Glomerular visceral epithelial cell (primary cell): ENCODE measurements at regions not wholly inside any gene's neighbourhood (a gene's known extent, or its start where the extent isn't known, plus 50 kb on each side); places are given as distances from the start of the nearest gene placed in this dataset.

ENCODE experiments used
- DNase-seq: peaks from one replicate; pipeline ENCODE4 v3.0.0-alpha.2; 2016; ENCODE audit errors: extremely low spot score

DNA sequence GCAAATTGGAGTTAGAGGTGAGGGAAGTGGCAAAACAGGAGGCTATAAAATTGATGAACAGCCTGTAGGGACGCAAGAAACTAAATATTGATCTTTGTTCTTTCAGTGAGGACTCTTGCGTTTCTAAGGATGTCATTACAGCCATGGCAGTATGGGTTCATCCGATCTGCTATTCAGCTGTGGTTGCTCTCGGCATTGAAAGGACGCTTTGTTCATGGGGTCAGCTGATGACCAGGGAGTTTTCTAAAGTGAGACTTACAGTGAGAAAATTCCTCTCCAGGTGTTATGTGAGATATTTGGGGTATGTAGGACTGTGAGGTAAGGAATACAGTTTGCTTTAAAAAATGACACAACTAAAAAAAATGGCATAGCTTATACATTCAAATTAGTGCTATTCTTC lies 52.7 kb upstream of the PELI1 start:
- DNase-seq, result no peak

GRCh38 chr2:64201151-64201550 lies 56.9 kb upstream of the PELI1 start:
- DNase-seq, result no peak

DNA sequence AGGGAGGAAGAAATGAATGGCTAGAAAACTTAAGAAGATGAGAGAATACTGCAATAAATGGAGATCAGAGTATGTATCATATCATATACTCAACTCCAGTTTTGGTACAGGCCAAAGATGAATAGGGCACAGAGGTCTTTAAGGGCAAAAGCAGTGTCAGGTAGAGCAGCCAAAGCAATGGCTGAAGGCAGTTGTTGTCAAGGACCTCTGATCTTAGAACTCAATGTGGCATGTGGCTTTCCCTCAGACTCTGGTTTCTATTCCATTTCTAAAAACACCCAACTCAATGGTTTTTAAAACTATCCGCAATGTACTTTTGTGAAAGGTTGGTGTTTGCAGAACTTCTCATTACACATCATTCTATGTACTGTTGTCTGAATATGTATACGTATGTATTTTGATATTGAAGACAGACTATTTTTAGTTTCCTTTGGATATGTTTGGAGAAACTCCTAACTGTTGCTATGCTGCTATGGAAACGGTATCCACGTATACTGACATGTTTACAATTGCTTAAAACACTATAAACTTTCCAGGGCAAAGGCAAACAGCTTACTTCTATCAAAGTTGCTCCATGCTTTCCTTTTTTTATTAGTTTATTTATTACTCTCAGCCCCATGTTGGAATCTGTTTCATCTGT lies 58.1 kb upstream of the PELI1 start:
- DNase-seq, result no peak

DNA sequence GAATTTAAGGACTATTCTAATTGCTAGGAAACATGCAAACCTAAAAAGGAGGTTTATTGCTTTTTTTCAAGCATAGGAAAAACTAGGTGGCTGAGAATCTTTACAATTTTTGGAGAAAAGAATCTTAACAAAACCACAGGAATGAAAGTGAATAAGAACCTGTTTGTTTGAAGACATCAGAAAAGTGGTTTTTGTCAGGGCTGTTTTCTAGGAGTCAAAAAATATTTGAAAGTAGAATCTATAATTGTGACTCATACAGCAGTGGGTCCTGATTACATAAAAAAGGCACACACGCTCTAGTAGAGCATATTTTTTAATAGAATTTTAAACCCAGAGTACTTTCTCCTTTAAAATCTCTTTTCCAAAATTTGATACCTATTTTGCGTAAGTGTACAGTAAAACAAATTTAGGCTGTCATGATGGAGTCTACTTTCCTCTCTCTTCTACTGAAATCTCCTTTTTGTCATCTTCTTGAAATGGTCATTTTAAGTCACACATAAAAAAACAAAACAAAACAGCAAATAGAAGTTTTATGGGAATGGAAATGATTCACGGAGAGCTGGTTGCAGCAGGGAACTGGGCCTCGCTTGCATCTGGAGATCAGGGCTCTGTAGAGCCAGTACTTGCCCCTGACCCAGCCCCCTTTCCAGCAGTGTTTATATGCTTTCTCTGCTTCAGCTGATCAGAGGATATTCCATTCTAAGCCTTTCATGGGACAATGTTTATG lies 59.1 kb upstream of the PELI1 start:
- DNase-seq, result peak; percentile 19

DNA sequence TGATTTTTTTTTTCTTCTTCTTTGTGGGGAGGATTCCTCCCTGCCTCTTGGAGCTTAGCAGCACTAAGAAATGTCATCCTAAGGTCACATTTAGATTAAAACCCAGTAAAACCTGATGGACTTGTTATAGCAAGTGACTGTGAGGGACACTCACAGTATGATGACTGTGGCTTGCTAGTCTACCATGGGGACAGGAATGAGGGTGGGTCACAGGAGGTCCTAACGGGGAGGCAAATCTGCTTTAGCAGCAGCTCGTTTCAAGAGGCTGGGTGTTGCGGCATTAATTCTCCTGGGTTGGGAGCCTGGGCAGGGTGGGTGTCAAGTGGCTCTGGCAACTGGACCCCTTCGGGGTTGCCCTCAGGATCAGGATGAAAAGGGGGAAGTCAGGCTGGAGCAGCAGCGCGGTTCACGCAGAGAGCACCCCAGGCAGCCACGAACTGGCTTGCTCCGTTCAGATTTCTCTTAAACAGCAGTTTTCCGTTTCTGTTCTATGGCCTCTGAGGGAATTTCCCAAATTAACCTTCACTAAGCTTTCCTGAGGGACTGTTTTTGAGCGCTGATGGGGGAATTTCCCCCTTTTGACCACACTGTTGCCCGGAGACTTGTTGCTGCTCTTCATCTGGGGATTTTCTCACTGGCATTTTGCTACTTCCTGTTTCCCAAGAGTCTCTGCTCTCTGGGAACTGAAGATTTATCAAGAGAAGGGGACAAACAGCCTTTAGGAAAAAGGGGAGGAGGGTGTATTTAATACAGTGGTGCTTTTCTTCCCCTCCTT lies 59.8 kb upstream of the PELI1 start:
- DNase-seq, result peak; percentile 73

- peak; percentile 20 for DNase-seq
Observed at GRCh38 chr2:64204703-64205102, 60.5 kb upstream of the PELI1 start.

DNA sequence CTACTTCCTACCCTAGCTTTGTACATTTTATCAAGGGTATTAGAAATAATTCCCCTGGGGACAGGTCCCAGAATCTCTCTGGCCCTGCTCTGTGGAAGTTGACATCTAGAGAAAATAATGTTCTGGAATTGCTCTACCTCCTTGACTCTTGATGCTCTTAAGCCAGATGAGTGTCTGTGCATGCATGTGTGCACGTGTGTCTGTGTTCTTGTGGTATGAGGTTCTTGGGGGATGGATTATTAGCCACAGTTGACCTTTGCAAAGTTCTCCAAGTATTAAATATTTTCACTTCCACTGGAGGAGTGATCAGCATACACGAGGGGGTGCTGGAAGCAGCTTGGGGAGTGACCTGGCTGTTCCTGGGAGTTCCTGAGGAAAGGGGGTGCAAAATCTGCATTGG lies 61.2 kb upstream of the PELI1 start:
- DNase-seq, result no peak

DNA sequence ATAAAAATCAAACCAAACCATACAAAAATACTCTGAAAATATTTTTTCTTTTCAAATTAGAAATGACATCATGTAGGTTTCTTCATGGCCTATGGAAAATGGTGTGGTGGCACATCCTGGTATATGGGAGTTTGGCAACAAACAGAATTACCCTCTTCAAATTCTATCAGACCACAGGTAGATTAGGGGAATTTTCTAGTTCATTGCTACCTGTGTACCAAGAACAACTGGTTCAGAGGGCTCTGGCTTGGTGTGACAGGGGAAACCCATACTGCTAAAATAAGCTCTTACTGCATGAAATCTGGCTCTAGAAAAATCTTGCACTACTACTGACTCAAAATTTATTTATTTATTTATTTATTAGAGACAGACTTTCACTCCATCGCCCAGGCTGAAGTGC lies 63.4 kb upstream of the PELI1 start:
- DNase-seq, result no peak

- no peak for DNase-seq
Observed at GRCh38 chr2:64210816-64211215, 66.6 kb upstream of the PELI1 start.

DNA sequence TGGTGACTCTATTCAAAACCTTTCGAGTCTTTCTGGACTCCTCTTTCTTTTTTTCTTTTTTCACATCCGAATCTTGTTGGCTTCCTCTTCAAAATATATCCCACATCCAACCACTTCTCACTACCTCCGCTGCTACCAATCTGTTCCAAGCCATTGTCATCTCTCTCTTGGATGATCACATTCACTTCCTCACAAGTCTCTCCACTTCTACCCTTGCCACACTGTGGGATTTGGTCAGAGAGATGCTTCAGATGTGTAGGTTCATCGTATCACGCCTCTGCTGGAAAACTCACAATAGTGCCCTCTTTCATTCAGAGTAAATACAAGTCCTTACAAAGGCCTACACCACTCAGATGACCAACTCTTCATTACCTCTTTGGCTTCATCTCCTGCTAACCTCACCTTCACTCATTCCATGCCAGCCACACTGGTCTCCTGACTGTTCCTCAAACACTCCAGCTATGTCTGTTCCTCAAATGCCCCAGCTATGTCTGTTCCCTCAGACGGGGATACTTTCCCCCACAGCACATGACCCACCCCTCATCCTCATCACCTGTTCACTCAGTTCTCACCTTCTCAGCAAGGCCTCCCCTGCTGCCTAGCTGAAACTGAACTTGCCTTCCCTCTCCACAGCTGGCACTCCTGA lies 67.2 kb upstream of the PELI1 start:
- no peak for DNase-seq

GRCh38 chr2:64212346-64212745 lies 68.1 kb upstream of the PELI1 start:
- DNase-seq, result peak; percentile 76

GRCh38 chr2:64212801-64213321 lies 68.6 kb upstream of the PELI1 start:
- peak; percentile 74 for DNase-seq

DNA sequence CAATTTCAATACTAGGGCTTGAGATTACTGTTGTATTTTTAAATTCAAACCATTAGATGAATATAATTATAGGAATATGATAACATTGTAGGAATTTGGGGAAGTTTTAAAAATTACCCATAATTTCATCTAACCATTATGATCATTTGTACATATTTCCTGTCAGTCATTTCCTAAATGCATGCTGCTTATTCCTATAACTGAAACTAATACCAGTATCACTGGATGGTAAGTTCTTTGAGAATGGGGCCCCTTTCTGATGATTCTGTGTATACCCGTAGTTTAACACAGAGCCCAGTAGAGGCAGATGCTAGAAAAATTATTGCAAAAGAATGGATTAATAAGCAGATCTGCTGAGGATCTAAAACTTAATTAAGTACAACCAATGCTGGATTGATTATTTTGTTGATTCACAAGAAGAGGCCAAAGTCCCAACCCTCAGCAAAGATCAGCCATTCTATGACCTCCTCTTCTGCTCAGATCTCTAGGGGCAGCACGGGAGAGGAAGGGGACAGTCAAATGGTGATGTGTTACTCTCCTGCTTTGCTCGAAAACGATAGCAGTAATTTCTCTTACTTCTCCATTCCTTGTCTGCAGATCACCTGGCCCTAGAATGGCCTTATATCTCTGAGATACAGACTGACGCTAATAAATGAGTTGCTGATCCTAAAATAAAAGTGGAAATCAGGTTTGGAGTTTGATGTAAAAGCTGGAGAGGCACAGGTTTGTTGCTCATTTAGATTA lies 69.5 kb upstream of the PELI1 start:
- DNase-seq, result no peak

DNA sequence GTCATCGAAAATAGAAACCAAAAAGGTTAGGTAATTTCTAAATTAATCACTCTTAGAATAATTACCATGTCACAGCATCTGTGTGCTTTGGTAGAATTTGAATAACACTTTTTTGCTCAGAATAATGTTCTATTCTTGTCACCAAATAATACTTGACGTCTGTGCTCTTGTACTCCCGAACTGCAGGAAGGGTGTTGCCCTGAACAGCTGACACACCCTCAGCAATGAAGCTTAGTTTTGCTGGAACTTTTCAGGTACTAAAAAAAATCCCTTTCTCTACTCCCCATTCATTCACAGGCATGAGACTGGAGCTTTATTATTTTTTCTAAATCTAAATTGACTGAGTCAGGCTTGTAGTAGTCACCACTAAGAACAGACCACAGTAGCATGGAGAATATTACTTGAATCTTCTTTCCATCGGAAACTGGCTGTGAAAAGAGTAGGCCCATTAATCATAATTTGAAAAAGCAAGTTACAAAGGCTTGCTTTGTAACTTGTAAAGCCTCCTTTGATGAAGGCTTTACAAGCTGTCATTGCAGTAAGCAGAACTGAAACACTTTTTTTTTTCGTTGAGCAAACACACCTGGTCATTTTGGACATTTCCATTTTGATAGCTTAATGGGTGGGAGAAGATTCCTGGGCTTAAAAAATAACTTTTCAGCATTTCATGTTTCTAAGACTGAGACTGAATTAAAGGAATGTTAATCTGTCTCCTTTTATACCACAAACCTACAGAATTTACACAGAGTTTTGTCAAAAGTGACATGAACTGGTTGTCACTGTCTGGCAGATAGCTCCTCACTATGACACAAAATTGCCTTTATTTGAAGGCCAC lies 70.3 kb upstream of the PELI1 start:
- DNase-seq, result no peak

DNA sequence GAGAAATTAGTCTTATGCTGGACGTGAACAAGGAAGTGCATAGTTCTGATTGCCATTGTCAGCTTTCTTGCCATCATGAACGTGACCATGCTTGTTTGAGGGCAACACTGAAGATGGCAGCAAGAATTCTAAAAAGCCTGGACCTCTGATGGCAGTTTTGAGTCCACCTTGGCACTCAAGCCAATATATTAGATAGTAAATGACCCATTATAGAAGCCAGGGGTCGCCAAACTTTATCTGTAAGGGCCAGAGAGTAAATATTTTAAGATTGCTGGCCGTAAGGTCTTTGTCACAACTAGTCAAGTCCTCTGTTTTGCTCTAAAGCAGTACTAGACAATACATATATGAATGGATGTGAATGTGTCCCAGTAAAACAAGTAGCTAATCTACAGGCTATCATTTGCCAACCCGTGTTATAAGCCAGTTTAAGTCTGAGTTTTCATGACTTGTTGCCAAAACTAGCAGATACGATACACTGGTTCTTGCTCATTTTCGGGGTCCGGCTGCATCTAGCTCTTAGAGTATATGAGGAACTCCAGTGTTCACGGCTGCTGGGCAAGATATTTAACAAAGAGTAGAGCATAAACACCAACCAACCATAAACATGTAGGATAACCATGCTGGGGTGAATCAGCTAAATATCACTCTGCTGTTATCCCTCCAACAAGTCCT lies 73.1 kb upstream of the PELI1 start:
- no peak for DNase-seq

DNA sequence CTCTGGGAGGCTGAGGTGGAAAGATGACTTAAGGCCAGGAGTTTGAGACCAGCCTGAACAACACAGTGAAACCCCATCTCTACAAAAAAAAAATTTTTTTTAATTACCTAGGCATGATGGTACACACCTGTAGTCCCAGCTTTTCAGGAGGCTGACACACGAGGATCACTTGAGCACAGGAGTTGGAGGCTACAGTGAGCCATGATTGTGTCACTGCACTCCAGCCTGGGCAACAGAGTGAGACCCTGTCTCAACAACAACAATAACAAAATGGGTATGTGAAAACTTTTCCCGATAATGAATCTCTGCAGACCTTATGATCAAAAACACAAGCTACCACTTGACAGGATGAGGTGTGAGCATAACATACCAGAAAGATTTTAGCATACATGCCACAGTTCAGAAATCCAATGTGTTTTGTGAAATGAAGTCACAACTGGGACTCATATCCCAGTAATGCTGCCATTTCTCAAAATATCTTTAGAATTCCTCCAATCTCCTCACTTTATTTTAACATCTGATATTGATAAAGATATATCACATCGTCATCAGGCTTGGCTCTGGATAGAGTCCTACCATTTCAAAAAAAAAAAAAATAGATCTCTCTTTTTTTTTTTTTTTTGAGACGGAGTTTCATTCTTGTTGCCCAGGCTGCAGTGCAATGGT lies 74.0 kb upstream of the PELI1 start:
- no peak for DNase-seq

DNA sequence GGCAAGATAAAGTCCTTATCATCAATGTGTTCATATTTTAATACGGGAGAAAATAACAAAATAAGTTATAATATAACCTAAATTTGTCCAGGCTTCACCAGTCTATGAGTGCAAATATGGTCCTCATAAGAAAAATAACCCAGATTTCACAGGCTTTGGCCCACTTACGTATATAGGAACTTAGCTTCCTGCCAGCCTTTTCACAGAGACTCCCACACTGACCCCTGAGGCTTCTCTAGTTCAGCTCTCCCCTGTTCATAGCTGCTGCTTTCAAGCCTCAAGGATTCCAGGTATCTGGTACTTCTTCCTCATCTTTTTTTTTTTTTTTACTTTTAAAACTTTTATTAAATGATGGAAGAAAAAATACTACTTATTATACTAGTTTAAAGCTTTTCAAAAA lies 74.9 kb upstream of the PELI1 start:
- DNase-seq, result no peak

GRCh38 chr2:64220265-64220664 lies 76.0 kb upstream of the PELI1 start:
- DNase-seq, result no peak

GRCh38 chr2:64220894-64221617 lies 76.8 kb upstream of the PELI1 start:
- no peak for DNase-seq
